ENCODE measurements at regions not wholly inside any gene's neighbourhood (a gene's known extent, or its start where the extent isn't known, plus 50 kb on each side); places are given as distances from the start of the nearest gene placed in this dataset.
A peak's percentile ranks its signal among the peaks of the same experiment; 100 is the strongest.

DNA sequence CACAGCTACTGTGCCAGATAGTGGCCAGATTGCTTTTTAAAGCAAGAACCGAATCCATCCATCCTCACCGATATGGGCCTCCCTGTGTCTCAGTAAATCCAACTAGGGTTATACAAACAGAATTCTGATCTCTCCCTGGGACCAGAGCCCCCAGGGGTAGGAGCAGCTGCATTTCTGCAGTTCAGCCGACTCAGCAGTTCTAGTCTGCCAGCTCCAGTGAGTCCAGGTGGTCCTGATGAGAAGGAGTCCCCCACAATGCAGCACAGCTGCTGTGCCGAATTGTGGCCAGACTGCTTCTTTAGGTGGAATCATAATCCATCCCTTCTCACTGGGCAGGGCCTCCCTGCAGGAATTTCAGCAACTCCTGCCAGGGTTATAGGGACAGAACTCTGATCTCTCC, 532.9 kb downstream of the ACTRT1 start:
- H3K4ac ChIP-seq (ENCODE audit: low read depth, low read length): no peak overlapping the region
- no peak for ATAC-seq (ENCODE audit: low read depth)
- H2BK20ac ChIP-seq (ENCODE audit: low read depth, low read length): no peak overlapping the region
- H2AK5ac ChIP-seq (ENCODE audit: low read depth, low read length): no peak overlapping the region
- no peak overlapping the region for H3K18ac ChIP-seq (ENCODE audit: low read depth, low read length)
- in situ Hi-C loops (cut with MboI; ENCODE audit: low sequenced_read_pairs): no loop called here
- ChIA-PET POLR2A (ENCODE audit: unreplicated experiment) (no interaction called here), CTCF (no interaction called here)
- BruUV-seq (replicated peaks): no TSS peak
- H4K8ac ChIP-seq (ENCODE audit: low read depth in 2 of 2, low read length in 2 of 2): no peak overlapping the region
- H3K9ac ChIP-seq (ENCODE audit: low read depth, low read length): no peak overlapping the region
- no peaks in the 10 kb centered on the region for H3K79me1 ChIP-seq (ENCODE audit: low read depth in 1 of 2, low read length in 2 of 2)
- DNase-seq: no peak
- no peak overlapping the region for H2BK5ac ChIP-seq (ENCODE audit: low read depth, low read length, poor library complexity, severe bottlenecking)
- H2BK120ac ChIP-seq (ENCODE audit: low read depth, low read length): no peak overlapping the region
- H2AFZ ChIP-seq (replicated peaks; ENCODE audit: low read length, poor library complexity): no peak overlapping the region
- no peak overlapping the region for H3K27ac ChIP-seq (ENCODE audit: insufficient read depth, low read length)
- H3K14ac ChIP-seq (replicated peaks; ENCODE audit: low read depth, low read length): no peak overlapping the region
- H3K9me1 ChIP-seq (ENCODE audit: insufficient read depth, low read length): no peaks in the 10 kb centered on the region
- H4K20me1 ChIP-seq (ENCODE audit: insufficient read depth, low read length): no peaks in the 10 kb centered on the region
- no peaks in the 10 kb centered on the region for H3K36me3 ChIP-seq (ENCODE audit: control insufficient read depth, insufficient read depth, low read length)
- no peaks in the 10 kb centered on the region for H3K4me1 ChIP-seq (ENCODE audit: control insufficient read depth, insufficient read depth, low read length)
- no peak overlapping the region for H3K4me3 ChIP-seq (ENCODE audit: insufficient read depth, low read depth, low read length)
- H3K23ac ChIP-seq (ENCODE audit: low read depth, low read length): no peak overlapping the region
- intact Hi-C loops (cut with micrococcal nuclease): no loop called here
- H4K5ac ChIP-seq (ENCODE audit: low read depth, low read length): no peak overlapping the region
- H4K91ac ChIP-seq (ENCODE audit: insufficient read depth, low read depth, low read length): no peak overlapping the region
- H3K9me3 ChIP-seq (ENCODE audit: control insufficient read depth, insufficient read depth, low read length): no peaks in the 10 kb centered on the region
- dilution Hi-C loops (cut with HindIII; ENCODE audit: low sequenced_read_pairs, unreplicated experiment): no loop called here
- H3K56ac ChIP-seq (ENCODE audit: extremely low read depth, insufficient read depth, low read length): no peak overlapping the region
- no peak overlapping the region for H3K4me2 ChIP-seq (ENCODE audit: low read depth, low read length)
- peak; percentile 69 for TF ChIP-seq MAFK (IDR thresholded peaks at IDR 0.05; ENCODE audit: low read depth, low read length)
- no peak for TF ChIP-seq CHD1 (IDR thresholded peaks at IDR 0.05; ENCODE audit: low read depth, low read length)
- TF ChIP-seq BHLHE40 (IDR thresholded peaks at IDR 0.05; ENCODE audit: low read depth, low read length): no peak
- no peak for TF ChIP-seq SMC3 (IDR thresholded peaks at IDR 0.05; ENCODE audit: low read depth, low read length)
- no peak for TF ChIP-seq RCOR1 (IDR thresholded peaks at IDR 0.05; ENCODE audit: insufficient replicate concordance, low read length)
- no peak for TF ChIP-seq CEBPB (IDR thresholded peaks at IDR 0.05; ENCODE audit: low read depth, low read length)
- TF ChIP-seq, protein P1, sequence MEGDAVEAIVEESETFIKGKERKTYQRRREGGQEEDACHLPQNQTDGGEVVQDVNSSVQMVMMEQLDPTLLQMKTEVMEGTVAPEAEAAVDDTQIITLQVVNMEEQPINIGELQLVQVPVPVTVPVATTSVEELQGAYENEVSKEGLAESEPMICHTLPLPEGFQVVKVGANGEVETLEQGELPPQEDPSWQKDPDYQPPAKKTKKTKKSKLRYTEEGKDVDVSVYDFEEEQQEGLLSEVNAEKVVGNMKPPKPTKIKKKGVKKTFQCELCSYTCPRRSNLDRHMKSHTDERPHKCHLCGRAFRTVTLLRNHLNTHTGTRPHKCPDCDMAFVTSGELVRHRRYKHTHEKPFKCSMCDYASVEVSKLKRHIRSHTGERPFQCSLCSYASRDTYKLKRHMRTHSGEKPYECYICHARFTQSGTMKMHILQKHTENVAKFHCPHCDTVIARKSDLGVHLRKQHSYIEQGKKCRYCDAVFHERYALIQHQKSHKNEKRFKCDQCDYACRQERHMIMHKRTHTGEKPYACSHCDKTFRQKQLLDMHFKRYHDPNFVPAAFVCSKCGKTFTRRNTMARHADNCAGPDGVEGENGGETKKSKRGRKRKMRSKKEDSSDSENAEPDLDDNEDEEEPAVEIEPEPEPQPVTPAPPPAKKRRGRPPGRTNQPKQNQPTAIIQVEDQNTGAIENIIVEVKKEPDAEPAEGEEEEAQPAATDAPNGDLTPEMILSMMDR (conservative IDR thresholded peaks at IDR 0.05; ENCODE audit: low read depth, low read length): no peak
- TF ChIP-seq RAD21 (IDR thresholded peaks at IDR 0.05; ENCODE audit: low read length): no peak
- TF ChIP-seq, protein P2, sequence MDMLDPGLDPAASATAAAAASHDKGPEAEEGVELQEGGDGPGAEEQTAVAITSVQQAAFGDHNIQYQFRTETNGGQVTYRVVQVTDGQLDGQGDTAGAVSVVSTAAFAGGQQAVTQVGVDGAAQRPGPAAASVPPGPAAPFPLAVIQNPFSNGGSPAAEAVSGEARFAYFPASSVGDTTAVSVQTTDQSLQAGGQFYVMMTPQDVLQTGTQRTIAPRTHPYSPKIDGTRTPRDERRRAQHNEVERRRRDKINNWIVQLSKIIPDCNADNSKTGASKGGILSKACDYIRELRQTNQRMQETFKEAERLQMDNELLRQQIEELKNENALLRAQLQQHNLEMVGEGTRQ (IDR thresholded peaks at IDR 0.05; ENCODE audit: low read depth, low read length): no peak
- no CpG with 5 or more reads among the region's 4 CpGs for WGBS, 2 experiments (ENCODE audit: extremely low coverage in 2 of 2, insufficient read length in 1 of 2)
- H3K27me3 ChIP-seq (ENCODE audit: control insufficient read depth, insufficient read depth, low read length): no peaks in the 10 kb centered on the region
- no peak overlapping the region for H2AK9ac ChIP-seq (replicated peaks; ENCODE audit: low read depth, low read length, poor library complexity)
- H2BK15ac ChIP-seq (ENCODE audit: low read depth, low read length): no peak overlapping the region

Measured in IMR-90 (cell line).